Activated B cell treated with CpG ODN at 0.5 μM for 24 hours (primary cell): ENCODE measurements at regions not wholly inside any gene's neighbourhood (a gene's known extent, or its start where the extent isn't known, plus 50 kb on each side); places are given as distances from the start of the nearest gene placed in this dataset.

ENCODE experiments used
- ATAC-seq: fragments of 200-7000 bp; cut with Tn5 transposase; one replicate; pipeline ENCODE4 v1.10.0; 2021; ENCODE audit warnings: low read depth, mild to moderate bottlenecking, moderate library complexity
- CTCF ChIA-PET: fragments of 350-600 bp; sonication (Branson Sonifier 250); formaldehyde crosslinking; loops from one replicate; lab custom pipeline; 2021; ENCODE audit warnings: antibody characterized with exemption; lab: Charles Lee
- POLR2A ChIA-PET: fragments of 350-600 bp; sonication (Branson Sonifier 250); formaldehyde crosslinking; loops from one replicate; lab custom pipeline; 2021; ENCODE audit warnings: antibody characterized with exemption; lab: Charles Lee
- DNase-seq: peaks from one replicate; pipeline ENCODE4 v3.0.0; 2022
- H3K27ac Mint-ChIP-seq: one replicate; pipeline ENCODE4 v1.8.0; 2020; ENCODE audit warnings: mixed read lengths
- H3K27me3 Mint-ChIP-seq: one replicate; pipeline ENCODE4 v1.8.0; 2021; ENCODE audit warnings: mixed read lengths
- H3K36me3 Mint-ChIP-seq: one replicate; pipeline ENCODE4 v1.8.0; 2021; ENCODE audit warnings: low read depth, mixed read lengths
- H3K4me1 Mint-ChIP-seq: one replicate; pipeline ENCODE4 v1.8.0; 2021; ENCODE audit warnings: mixed read lengths
- H3K4me3 Mint-ChIP-seq: one replicate; pipeline ENCODE4 v1.8.0; 2020; ENCODE audit warnings: mild to moderate bottlenecking, mixed read lengths
- H3K9me3 Mint-ChIP-seq: one replicate; pipeline ENCODE4 v1.8.0; 2020; ENCODE audit warnings: mixed read lengths
- CTCF ChIP-seq: fragments of 200-600 bp; IDR thresholded peaks from one replicate; pipeline ENCODE4 v1.8.0; 2022; ENCODE audit warnings: antibody characterized with exemption, mild to moderate bottlenecking
- intact Hi-C: fragments of 100-400 bp; cut with micrococcal nuclease; formaldehyde crosslinking; loops from one replicate; pipeline ENCODE4 v1.15.1; 2024

- no peak for ATAC-seq
- H3K4me3 Mint-ChIP-seq, result no peak overlapping the region
- H3K27ac Mint-ChIP-seq, result no peak overlapping the region
- no peaks in the 10 kb centered on the region for H3K36me3 Mint-ChIP-seq
- CTCF ChIA-PET, result no interaction called here
- H3K9me3 Mint-ChIP-seq, result peaks cover 3% of the 10 kb centered on the region
- H3K4me1 Mint-ChIP-seq, result no peaks in the 10 kb centered on the region
- TF ChIP-seq CTCF, result no peak
- POLR2A ChIA-PET, result no interaction called here
- DNase-seq, result no peak
- intact Hi-C loops, result no loop called here
- H3K27me3 Mint-ChIP-seq, result no peaks in the 10 kb centered on the region
These were observed 2832.4 kb downstream of the PCDH9 start for GRCh38 chr13:64397701-64398100.

- DNase-seq, result no peak
- Mint-ChIP-seq H3K4me3 (no peak overlapping the region), H3K36me3 (no peaks in the 10 kb centered on the region), H3K9me3 (peaks cover 12% of the 10 kb centered on the region), H3K4me1 (no peaks in the 10 kb centered on the region), H3K27ac (no peak overlapping the region), H3K27me3 (no peaks in the 10 kb centered on the region)
- ATAC-seq, result no peak
- intact Hi-C loops, result no loop called here
- POLR2A ChIA-PET, result no interaction called here
- CTCF ChIA-PET, result no interaction called here
- no peak for TF ChIP-seq CTCF
These were observed 2852.5 kb downstream of the PCDH9 start for GRCh38 chr13:64377606-64378005.

GRCh38 chr13:64371461-64371860, 2858.7 kb downstream of the PCDH9 start:
- POLR2A ChIA-PET, result no interaction called here
- Mint-ChIP-seq H3K27ac (no peak overlapping the region), H3K4me3 (no peak overlapping the region), H3K4me1 (no peaks in the 10 kb centered on the region), H3K36me3 (no peaks in the 10 kb centered on the region), H3K27me3 (no peaks in the 10 kb centered on the region), H3K9me3 (peaks cover 18% of the 10 kb centered on the region)
- ATAC-seq (no peak), DNase-seq (no peak)
- intact Hi-C loops, result no loop called here
- CTCF ChIA-PET, result no interaction called here
- no peak for TF ChIP-seq CTCF

GRCh38 chr13:64371045-64371444, 2859.1 kb downstream of the PCDH9 start:
- no peak overlapping the region for H3K4me3 Mint-ChIP-seq
- ChIA-PET CTCF (no interaction called here), POLR2A (no interaction called here)
- TF ChIP-seq CTCF, result no peak
- no peaks in the 10 kb centered on the region for H3K36me3 Mint-ChIP-seq
- no peaks in the 10 kb centered on the region for H3K4me1 Mint-ChIP-seq
- no peak overlapping the region for H3K27ac Mint-ChIP-seq
- DNase-seq, result no peak
- intact Hi-C loops, result no loop called here
- ATAC-seq, result no peak
- H3K27me3 Mint-ChIP-seq, result no peaks in the 10 kb centered on the region
- peaks cover 22% of the 10 kb centered on the region for H3K9me3 Mint-ChIP-seq

- intact Hi-C loops, result no loop called here
- no peak for DNase-seq
- no peaks in the 10 kb centered on the region for H3K36me3 Mint-ChIP-seq
- no peak for ATAC-seq
- peaks cover 21% of the 10 kb centered on the region for H3K9me3 Mint-ChIP-seq
- CTCF ChIA-PET, result no interaction called here
- H3K27me3 Mint-ChIP-seq, result no peaks in the 10 kb centered on the region
- POLR2A ChIA-PET, result no interaction called here
- no peak overlapping the region for H3K4me3 Mint-ChIP-seq
- no peak for TF ChIP-seq CTCF
- H3K4me1 Mint-ChIP-seq, result no peaks in the 10 kb centered on the region
- H3K27ac Mint-ChIP-seq, result no peak overlapping the region
These were observed 2861.0 kb downstream of the PCDH9 start for GRCh38 chr13:64369121-64369520.
